Esophagus muscularis mucosa (tissue), 4 donors: ENCODE measurements at regions not wholly inside any gene's neighbourhood (a gene's known extent, or its start where the extent isn't known, plus 50 kb on each side); places are given as distances from the start of the nearest gene placed in this dataset.

Source experiments
- DNase-seq: peaks from one replicate; pipeline ENCODE4 v3.0.0-alpha.2; 2017; ENCODE audit errors: extremely low spot score
- H3K27ac ChIP-seq, 4 donors: fragments of 200-600 bp; sonication (generic); replicated peaks in 1 of 4; 1 replicate in 3 of 4; 2 replicates in 1 of 4; pipeline ENCODE4 v1.5.1; 2016 to 2019; ENCODE audit warnings: mild to moderate bottlenecking in 1 of 4
- H3K27me3 ChIP-seq, 4 donors: fragments of 200-600 bp; sonication (generic); one replicate each; pipeline versions ENCODE4 v1.5.1 to v1.6.0; 2016 to 2019
- H3K36me3 ChIP-seq, 4 donors: fragments of 200-600 bp; sonication (generic); one replicate each; pipeline ENCODE4 v1.5.1; 2016 to 2019
- H3K4me1 ChIP-seq, 4 donors: fragments of 200-600 bp; sonication (generic); one replicate each; pipeline ENCODE4 v1.5.1; 2016 to 2019
- H3K4me3 ChIP-seq, 4 donors: fragments of 200-600 bp; sonication (generic); 1 replicate in 2 of 4; 2 replicates in 2 of 4; pipeline ENCODE4 v1.5.1; 2016 to 2019; ENCODE audit warnings: mild to moderate bottlenecking in 4 of 4, moderate library complexity in 1 of 4
- H3K9me3 ChIP-seq, 4 donors: fragments of 200-600 bp; sonication (generic); 1 replicate in 3 of 4; 2 replicates in 1 of 4; pipeline ENCODE4 v1.5.1; 2016 to 2019
- EP300 ChIP-seq: sonication (generic); formaldehyde crosslinking; IDR thresholded peaks from one replicate; pipeline ENCODE4 v1.6.1; 2017; ENCODE audit warnings: antibody characterized with exemption
- POLR2A ChIP-seq: fragments of 450-650 bp; IDR thresholded peaks from one replicate; pipeline ENCODE4 v1.6.1; 2017; ENCODE audit warnings: antibody characterized with exemption, moderate library complexity, mild to moderate bottlenecking, low read depth
- POLR2AphosphoS5 ChIP-seq, 2 donors: sonication (generic); formaldehyde crosslinking; IDR thresholded peaks; one replicate each; pipeline ENCODE4 v1.6.1; 2017; ENCODE audit warnings: antibody characterized with exemption in 2 of 2
- WGBS: methylation state at CpG from one replicate; pipeline ENCODE4 v1.1.5; 2018; 5-methylcytosine and 5-hydroxymethylcytosine counted together
- intact Hi-C: fragments of 100-400 bp; cut with DNase I; formaldehyde crosslinking; loops from one replicate; pipeline ENCODE4 v1.15.1; 2023
- TF ChIP-seq, protein P1 (sequence below), 3 experiments: fragments of 200-600 bp in 2 of 3; fragments of 450-650 bp in 1 of 3; sonication (generic) in 2 of 3; IDR thresholded peaks; one replicate each; pipeline ENCODE4 v1.5.1; 2017 to 2019; ENCODE audit warnings: antibody characterized with exemption in 3 of 3, mild to moderate bottlenecking in 2 of 3, moderate library complexity in 1 of 3

DNA sequence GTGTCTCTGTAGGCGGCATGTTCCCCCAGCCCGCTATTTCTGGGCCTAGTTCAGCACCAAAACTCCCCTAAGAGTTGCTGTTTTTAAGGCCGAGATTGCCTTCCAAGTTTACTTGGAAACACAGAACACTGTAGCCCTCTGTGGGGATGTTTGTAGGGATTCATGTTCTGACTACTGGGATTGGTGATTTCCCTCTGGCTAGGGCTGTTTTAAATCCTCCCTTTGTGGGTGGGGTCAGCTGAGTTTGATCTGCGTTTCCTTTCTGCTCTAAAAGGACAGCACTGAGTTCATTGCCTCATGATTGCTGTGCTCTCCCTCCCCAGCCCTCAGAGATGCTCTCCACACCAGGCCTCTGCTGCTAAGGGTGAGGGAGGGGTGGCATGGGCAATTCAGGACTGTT is 640.6 kb upstream of the DPPA4 start:
- intact Hi-C loops: no loop called here
- DNase-seq: no peak
- Histone ChIP-seq H3K27ac (no peak overlapping the region), H3K4me3 (no peak overlapping the region), H3K27me3 (no peaks in the 10 kb centered on the region), H3K36me3 (no peaks in the 10 kb centered on the region), H3K4me1 (no peaks in the 10 kb centered on the region), H3K9me3 (peaks cover 0 to 7% (median 2%) of the 10 kb centered on the region in 4 donors)
- WGBS: 67% methylated on average over 4 of the region's 4 CpGs
- TF ChIP-seq, protein P1, sequence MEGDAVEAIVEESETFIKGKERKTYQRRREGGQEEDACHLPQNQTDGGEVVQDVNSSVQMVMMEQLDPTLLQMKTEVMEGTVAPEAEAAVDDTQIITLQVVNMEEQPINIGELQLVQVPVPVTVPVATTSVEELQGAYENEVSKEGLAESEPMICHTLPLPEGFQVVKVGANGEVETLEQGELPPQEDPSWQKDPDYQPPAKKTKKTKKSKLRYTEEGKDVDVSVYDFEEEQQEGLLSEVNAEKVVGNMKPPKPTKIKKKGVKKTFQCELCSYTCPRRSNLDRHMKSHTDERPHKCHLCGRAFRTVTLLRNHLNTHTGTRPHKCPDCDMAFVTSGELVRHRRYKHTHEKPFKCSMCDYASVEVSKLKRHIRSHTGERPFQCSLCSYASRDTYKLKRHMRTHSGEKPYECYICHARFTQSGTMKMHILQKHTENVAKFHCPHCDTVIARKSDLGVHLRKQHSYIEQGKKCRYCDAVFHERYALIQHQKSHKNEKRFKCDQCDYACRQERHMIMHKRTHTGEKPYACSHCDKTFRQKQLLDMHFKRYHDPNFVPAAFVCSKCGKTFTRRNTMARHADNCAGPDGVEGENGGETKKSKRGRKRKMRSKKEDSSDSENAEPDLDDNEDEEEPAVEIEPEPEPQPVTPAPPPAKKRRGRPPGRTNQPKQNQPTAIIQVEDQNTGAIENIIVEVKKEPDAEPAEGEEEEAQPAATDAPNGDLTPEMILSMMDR (IDR thresholded peaks at IDR 0.05): no peak
- TF ChIP-seq EP300 (no peak), POLR2A (no peak), POLR2AphosphoS5 (IDR thresholded peaks at IDR 0.05) (no peak)

DNA sequence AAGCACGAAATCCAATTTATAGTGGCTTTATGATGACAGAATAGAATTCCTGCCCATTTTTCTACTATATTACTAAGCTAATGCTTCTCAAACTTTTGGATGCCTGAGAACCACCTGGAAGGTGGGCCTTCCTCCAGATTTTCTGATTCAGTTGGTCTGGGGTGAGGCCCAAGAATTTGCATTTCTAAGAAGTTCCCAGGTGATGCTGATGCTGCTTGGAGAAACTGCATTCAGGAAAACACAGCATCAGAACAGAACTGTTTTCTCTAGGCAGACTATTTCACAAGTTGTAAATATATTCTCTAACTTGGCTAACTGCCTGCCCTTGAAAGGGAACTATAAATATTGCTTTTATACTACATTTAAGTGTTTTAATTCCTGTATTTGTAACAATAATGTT is 644.9 kb upstream of the DPPA4 start:
- no peak for TF ChIP-seq EP300
- TF ChIP-seq, protein P1 (IDR thresholded peaks at IDR 0.05): no peak
- no peak for TF ChIP-seq POLR2AphosphoS5 (IDR thresholded peaks at IDR 0.05)
- no peak for TF ChIP-seq POLR2A
- intact Hi-C loops: no loop called here
- no peaks in the 10 kb centered on the region for H3K9me3 ChIP-seq
- 69% methylated on average over 1 of the region's 1 CpG for WGBS
- no peaks in the 10 kb centered on the region for H3K27me3 ChIP-seq
- H3K27ac ChIP-seq: no peak overlapping the region
- no peaks in the 10 kb centered on the region for H3K36me3 ChIP-seq
- no peak overlapping the region for H3K4me3 ChIP-seq
- DNase-seq: no peak
- H3K4me1 ChIP-seq: peaks cover 0 to 9% (median 2%) of the 10 kb centered on the region in 4 donors

DNA sequence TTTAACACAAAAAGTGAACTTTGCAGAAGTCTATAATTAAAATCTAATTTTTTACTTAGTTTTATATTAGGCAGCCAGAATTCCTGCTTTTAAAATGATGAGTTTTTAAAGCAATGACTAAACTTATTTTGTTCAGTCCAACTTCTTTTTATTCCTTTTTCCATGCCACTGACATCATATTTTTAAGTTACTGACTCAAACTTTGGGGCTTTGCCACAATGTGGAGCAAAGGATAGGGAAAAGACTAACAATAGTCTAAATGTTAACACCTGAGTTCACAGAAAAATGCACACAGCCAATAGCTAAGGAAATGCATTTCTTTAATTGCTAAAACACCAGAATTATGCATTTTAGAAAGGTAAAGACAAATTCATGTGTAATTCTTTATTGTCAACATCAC is 647.6 kb upstream of the DPPA4 start:
- H3K27me3 ChIP-seq: no peaks in the 10 kb centered on the region
- intact Hi-C loops: no loop called here
- H3K36me3 ChIP-seq: no peaks in the 10 kb centered on the region
- H3K27ac ChIP-seq: no peak overlapping the region
- H3K4me1 ChIP-seq: peaks cover 0 to 9% (median 2%) of the 10 kb centered on the region in 4 donors
- no peak for TF ChIP-seq EP300
- TF ChIP-seq POLR2AphosphoS5 (IDR thresholded peaks at IDR 0.05): no peak
- TF ChIP-seq, protein P1 (IDR thresholded peaks at IDR 0.05): no peak
- no peak for TF ChIP-seq POLR2A
- DNase-seq: no peak
- no peaks in the 10 kb centered on the region for H3K9me3 ChIP-seq
- H3K4me3 ChIP-seq: no peak overlapping the region

DNA sequence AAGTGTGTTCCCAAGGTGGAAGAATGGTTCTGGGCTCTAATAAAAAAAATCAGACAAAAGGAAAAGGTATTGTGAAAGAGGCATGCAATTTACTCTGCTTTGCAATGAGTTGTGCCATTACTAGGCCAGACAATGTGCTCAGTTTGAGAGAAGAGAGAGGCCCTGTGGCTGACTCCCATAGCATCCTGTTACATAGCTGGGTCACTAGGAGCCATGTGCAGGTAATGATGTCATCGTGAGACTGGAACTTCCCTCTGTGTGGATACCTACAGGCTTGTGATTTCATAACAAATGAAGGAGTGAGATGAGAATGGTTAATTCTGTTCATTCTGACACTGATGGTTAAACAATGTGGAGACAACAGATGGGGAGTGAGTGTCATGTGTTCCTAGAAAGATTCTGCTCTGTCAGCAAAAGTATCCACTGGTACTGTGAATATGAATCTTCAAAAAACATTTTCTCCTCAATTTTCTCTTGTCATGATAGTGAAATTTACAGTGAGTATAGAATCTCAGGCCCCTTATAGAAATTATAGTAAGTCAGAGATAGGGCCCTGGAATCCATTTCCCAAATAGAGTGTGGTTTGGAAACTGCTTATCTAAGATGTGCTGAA is 648.7 kb upstream of the DPPA4 start:
- no peak overlapping the region for H3K27ac ChIP-seq
- WGBS: 77% methylated on average over 1 of the region's 1 CpG
- intact Hi-C loops: no loop called here
- peaks cover 0 to 9% (median 2%) of the 10 kb centered on the region in 4 donors for H3K4me1 ChIP-seq
- no peaks in the 10 kb centered on the region for H3K9me3 ChIP-seq
- H3K4me3 ChIP-seq: no peak overlapping the region
- DNase-seq: no peak
- TF ChIP-seq POLR2A: no peak
- no peak for TF ChIP-seq POLR2AphosphoS5 (IDR thresholded peaks at IDR 0.05)
- TF ChIP-seq, protein P1 (IDR thresholded peaks at IDR 0.05): no peak
- no peak for TF ChIP-seq EP300
- H3K36me3 ChIP-seq: no peaks in the 10 kb centered on the region
- H3K27me3 ChIP-seq: no peaks in the 10 kb centered on the region

DNA sequence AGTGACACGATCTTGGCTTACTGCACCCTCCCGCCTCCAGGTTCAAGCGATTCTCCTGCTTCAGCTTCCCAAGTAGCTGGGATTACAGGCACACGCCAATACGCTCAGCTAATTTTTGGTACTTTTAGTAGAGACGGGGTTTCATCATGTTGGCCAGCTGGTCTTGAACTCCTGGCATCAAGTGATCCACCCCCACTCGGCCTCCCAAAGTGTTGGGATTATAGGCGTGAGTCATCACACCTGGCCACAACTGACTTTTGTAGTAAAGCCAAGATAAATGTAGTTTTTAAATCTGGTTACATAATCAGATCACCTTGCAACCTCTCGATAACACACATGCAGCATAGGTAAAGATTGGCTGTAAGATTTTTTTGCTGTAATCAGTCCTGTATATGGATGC is 657.5 kb upstream of the DPPA4 start:
- WGBS: 76% methylated on average over 9 of the region's 9 CpGs

More for the DNA sequence above, 657.5 kb upstream of the DPPA4 start:
- DNase-seq: no peak
- Histone ChIP-seq H3K4me3 (no peak overlapping the region), H3K27me3 (no peaks in the 10 kb centered on the region), H3K36me3 (no peaks in the 10 kb centered on the region), H3K4me1 (no peaks in the 10 kb centered on the region), H3K27ac (no peak overlapping the region), H3K9me3 (no peaks in the 10 kb centered on the region)
- TF ChIP-seq, protein P1 (IDR thresholded peaks at IDR 0.05): no peak
- TF ChIP-seq POLR2AphosphoS5 (IDR thresholded peaks at IDR 0.05) (no peak), EP300 (no peak), POLR2A (no peak)
- intact Hi-C loops: no loop called here
